Nephron progenitor cell (in vitro differentiated cells): ENCODE measurements at regions not wholly inside any gene's neighbourhood (a gene's known extent, or its start where the extent isn't known, plus 50 kb on each side); places are given as distances from the start of the nearest gene placed in this dataset.

ENCODE experiments used
- DNase-seq: peaks from one replicate; pipeline ENCODE4 v3.0.0; 2021
- H3K27ac Mint-ChIP-seq: 2 replicates; pipeline ENCODE4 v1.8.0; 2021; ENCODE audit warnings: mild to moderate bottlenecking, moderate library complexity, mixed read lengths
- H3K27me3 Mint-ChIP-seq: 2 replicates; pipeline ENCODE4 v1.8.0; 2021; ENCODE audit warnings: mild to moderate bottlenecking, low read depth, mixed read lengths; ENCODE audit not compliant: poor library complexity
- H3K36me3 Mint-ChIP-seq: 2 replicates; pipeline ENCODE4 v1.8.0; 2021; ENCODE audit warnings: low read depth, mixed read lengths
- H3K4me1 Mint-ChIP-seq: 2 replicates; pipeline ENCODE4 v1.8.0; 2021; ENCODE audit warnings: mixed read lengths
- H3K4me3 Mint-ChIP-seq: 2 replicates; pipeline ENCODE4 v1.8.0; 2021; ENCODE audit warnings: mild to moderate bottlenecking, moderate library complexity, mixed read lengths
- H3K9me3 Mint-ChIP-seq: 2 replicates; pipeline ENCODE4 v1.8.0; 2021; ENCODE audit warnings: mild to moderate bottlenecking, moderate library complexity, mixed read lengths
- TF ChIP-seq, protein P1 (sequence below): fragments of 200-600 bp; sonication (generic); IDR thresholded peaks from 2 replicates; pipeline ENCODE4 v1.5.0; 2021; ENCODE audit warnings: antibody characterized with exemption

- Mint-ChIP-seq H3K4me3 (no peak overlapping the region), H3K4me1 (peaks cover 12% of the 10 kb centered on the region), H3K27ac (no peak overlapping the region), H3K27me3 (peaks cover 1% of the 10 kb centered on the region), H3K36me3 (no peaks in the 10 kb centered on the region), H3K9me3 (no peaks in the 10 kb centered on the region)
- no peak for DNase-seq
- TF ChIP-seq, protein P1, sequence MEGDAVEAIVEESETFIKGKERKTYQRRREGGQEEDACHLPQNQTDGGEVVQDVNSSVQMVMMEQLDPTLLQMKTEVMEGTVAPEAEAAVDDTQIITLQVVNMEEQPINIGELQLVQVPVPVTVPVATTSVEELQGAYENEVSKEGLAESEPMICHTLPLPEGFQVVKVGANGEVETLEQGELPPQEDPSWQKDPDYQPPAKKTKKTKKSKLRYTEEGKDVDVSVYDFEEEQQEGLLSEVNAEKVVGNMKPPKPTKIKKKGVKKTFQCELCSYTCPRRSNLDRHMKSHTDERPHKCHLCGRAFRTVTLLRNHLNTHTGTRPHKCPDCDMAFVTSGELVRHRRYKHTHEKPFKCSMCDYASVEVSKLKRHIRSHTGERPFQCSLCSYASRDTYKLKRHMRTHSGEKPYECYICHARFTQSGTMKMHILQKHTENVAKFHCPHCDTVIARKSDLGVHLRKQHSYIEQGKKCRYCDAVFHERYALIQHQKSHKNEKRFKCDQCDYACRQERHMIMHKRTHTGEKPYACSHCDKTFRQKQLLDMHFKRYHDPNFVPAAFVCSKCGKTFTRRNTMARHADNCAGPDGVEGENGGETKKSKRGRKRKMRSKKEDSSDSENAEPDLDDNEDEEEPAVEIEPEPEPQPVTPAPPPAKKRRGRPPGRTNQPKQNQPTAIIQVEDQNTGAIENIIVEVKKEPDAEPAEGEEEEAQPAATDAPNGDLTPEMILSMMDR: no peak
Measured at GRCh38 chr1:198878566-198878965, 239.7 kb downstream of the PTPRC start.

DNA sequence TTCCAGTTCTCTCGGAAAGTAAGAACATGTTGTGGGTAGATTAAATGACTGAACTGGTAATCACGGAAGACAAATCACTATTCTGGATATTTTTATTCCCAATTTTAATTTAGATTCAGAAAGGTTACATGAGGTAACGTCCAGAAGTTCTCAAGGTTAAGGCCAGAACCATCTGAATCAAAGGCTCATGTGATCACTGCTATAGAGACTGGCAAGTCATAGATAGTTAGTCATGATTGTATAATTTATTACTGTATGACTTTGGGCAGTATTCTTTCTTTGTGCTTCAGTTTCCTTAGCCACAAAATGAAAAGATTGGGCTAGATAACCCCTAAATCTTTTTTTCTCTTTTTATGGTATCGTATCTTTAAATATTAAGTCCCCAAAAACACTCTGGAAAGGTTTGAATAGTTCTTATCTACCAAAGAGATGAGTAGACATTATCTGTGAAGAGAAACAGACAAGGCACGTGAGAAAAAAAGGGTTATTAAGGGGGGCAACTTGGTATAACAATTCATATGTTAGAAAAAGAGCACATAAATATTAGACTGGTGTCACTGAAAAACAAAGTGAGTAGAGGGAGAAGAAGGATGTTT is 241.0 kb downstream of the PTPRC start:
- H3K4me3 Mint-ChIP-seq: no peak overlapping the region
- no peak for DNase-seq
- H3K36me3 Mint-ChIP-seq: no peaks in the 10 kb centered on the region
- TF ChIP-seq, protein P1: no peak
- H3K9me3 Mint-ChIP-seq: no peaks in the 10 kb centered on the region
- H3K4me1 Mint-ChIP-seq: peaks cover 12% of the 10 kb centered on the region
- H3K27ac Mint-ChIP-seq: no peak overlapping the region
- H3K27me3 Mint-ChIP-seq: no peaks in the 10 kb centered on the region

GRCh38 chr1:198880397-198880796 is 241.6 kb downstream of the PTPRC start:
- Mint-ChIP-seq H3K27ac (no peak overlapping the region), H3K4me3 (no peak overlapping the region), H3K27me3 (no peaks in the 10 kb centered on the region), H3K4me1 (peaks cover 12% of the 10 kb centered on the region), H3K36me3 (no peaks in the 10 kb centered on the region), H3K9me3 (no peaks in the 10 kb centered on the region)
- TF ChIP-seq, protein P1: no peak
- DNase-seq: no peak

DNA sequence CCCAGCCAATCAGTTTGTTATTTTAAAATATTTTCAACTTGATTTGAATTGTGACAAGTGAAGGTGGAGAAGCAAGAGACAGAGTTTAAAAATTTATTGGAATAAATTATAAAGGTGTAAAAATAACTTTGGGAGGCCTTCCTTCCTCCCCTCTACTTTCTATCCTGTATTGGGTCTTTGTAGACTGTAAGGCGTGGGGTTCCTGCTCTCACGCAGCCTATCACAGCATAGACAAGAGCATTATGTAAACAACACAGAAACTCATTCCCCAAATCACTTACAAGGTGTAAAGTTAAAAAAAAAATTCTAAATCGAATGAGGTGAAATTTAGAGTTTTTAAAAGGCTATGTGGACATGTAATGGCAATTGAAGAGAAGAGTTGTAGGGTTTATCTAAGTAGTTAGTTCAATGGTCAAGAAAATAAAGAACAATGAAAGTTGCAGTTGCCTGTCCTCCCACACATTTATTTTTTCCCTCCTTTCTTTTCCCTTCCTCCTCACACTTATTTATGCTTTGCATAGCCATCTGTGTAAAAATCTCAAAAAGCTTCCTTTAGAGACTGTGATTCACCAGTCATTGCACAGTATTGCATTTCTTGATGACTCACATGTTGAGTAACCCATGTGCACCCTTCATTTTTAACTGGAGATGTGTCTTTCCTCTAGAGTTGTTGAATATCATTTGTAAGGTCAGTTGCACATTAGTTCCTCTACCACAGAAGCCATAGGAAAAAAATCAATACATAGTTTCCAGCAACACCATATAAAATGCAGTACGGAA is 242.2 kb downstream of the PTPRC start:
- Mint-ChIP-seq H3K4me3 (no peak overlapping the region), H3K27ac (peak overlapping the region; percentile 47), H3K9me3 (no peaks in the 10 kb centered on the region), H3K36me3 (no peaks in the 10 kb centered on the region), H3K27me3 (no peaks in the 10 kb centered on the region), H3K4me1 (peaks cover 9% of the 10 kb centered on the region)
- TF ChIP-seq, protein P1: no peak
- DNase-seq: no peak

DNA sequence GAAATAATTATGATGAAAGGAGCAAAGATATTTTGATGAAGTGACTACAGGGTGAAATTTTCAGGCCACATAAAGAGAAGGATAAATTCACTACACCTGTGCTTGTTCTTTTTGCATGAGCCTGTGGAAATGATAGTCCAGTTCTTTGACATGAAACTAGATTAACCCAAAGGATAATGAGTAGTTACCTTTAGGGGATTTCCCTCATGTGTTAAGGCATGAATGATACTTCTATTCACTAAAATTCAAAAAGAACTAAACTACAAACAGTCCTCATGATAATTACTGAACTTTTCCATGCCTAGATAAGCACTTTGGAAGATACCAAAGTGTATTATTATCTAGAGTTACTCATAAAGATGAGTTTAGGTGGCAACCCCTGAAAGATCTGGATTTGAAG is 244.3 kb downstream of the PTPRC start:
- Mint-ChIP-seq H3K9me3 (no peaks in the 10 kb centered on the region), H3K4me3 (no peak overlapping the region), H3K4me1 (no peaks in the 10 kb centered on the region), H3K27ac (no peak overlapping the region), H3K27me3 (no peaks in the 10 kb centered on the region), H3K36me3 (no peaks in the 10 kb centered on the region)
- TF ChIP-seq, protein P1: no peak
- DNase-seq: no peak

- Mint-ChIP-seq H3K27me3 (no peaks in the 10 kb centered on the region), H3K4me3 (no peak overlapping the region), H3K27ac (no peak overlapping the region), H3K4me1 (peaks cover 4% of the 10 kb centered on the region), H3K36me3 (no peaks in the 10 kb centered on the region), H3K9me3 (no peaks in the 10 kb centered on the region)
- DNase-seq: no peak
- TF ChIP-seq, protein P1: no peak
Measured at GRCh38 chr1:198887866-198888265, 249.0 kb downstream of the PTPRC start.
